ENCODE measurements at regions not wholly inside any gene's neighbourhood (a gene's known extent, or its start where the extent isn't known, plus 50 kb on each side); places are given as distances from the start of the nearest gene placed in this dataset.

DNA sequence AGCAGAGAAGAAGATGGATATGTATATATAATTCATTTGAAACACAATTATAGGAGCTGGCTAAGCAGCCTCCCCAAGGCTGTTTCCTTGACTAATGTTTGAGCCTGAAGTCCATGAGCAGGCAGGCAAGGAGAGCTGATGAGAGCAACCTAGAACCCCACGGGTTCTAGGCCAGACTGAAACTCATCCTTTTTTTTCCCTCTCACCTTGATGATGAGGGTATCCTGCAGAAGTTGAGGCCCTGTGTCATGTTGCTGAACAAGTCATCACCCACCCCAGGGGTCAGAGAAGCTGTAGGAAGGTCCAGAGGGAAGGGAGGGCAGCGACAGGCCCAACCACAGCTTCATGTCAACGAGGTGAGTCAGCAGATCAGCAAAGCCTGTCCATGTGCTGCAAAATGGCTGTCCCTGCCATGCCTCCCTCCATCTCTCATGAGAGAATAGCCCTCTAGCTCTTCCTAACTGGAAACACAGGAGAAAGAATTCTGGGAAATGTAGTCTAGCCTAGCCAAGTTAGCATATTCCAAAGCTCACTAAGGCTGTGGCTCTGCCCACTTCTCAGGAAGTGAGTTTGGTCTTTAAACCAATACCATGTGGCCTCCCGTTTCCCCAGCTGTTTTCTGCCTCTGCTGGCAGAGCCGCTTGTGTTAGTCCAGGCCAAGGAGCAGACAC lies 91.3 kb upstream of the DTNBP1 start:
- no peak for DNase-seq
- H3K9ac ChIP-seq (ENCODE audit: extremely low read depth, insufficient read length, low read length): no peak overlapping the region
- H4K5ac ChIP-seq (ENCODE audit: insufficient read length, low read depth, low read length): peak overlapping the region; percentile 33
- H3K4me1 ChIP-seq (ENCODE audit: insufficient read depth, low read length): no peaks in the 10 kb centered on the region
- peak overlapping the region; percentile 81 for H2AFZ ChIP-seq (ENCODE audit: low read length)
- peaks cover 3% of the 10 kb centered on the region for H3K27me3 Mint-ChIP-seq (ENCODE audit: low read depth)
- no peak overlapping the region for H3K27ac ChIP-seq (ENCODE audit: insufficient read length, low read depth, low read length)
- no peak overlapping the region for H3T11ph ChIP-seq (ENCODE audit: low read length)
- H3K27ac Mint-ChIP-seq: no peak overlapping the region
- H2BK15ac ChIP-seq (ENCODE audit: low read depth, low read length): no peak overlapping the region
- H4K20me1 ChIP-seq (ENCODE audit: control insufficient read depth, insufficient read depth, insufficient read length): no peaks in the 10 kb centered on the region
- TF ChIP-seq, protein P1, sequence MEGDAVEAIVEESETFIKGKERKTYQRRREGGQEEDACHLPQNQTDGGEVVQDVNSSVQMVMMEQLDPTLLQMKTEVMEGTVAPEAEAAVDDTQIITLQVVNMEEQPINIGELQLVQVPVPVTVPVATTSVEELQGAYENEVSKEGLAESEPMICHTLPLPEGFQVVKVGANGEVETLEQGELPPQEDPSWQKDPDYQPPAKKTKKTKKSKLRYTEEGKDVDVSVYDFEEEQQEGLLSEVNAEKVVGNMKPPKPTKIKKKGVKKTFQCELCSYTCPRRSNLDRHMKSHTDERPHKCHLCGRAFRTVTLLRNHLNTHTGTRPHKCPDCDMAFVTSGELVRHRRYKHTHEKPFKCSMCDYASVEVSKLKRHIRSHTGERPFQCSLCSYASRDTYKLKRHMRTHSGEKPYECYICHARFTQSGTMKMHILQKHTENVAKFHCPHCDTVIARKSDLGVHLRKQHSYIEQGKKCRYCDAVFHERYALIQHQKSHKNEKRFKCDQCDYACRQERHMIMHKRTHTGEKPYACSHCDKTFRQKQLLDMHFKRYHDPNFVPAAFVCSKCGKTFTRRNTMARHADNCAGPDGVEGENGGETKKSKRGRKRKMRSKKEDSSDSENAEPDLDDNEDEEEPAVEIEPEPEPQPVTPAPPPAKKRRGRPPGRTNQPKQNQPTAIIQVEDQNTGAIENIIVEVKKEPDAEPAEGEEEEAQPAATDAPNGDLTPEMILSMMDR (conservative IDR thresholded peaks at IDR 0.05): no peak
- H3K4me2 ChIP-seq (ENCODE audit: insufficient read depth, insufficient read length, low read length): no peak overlapping the region
- H3K79me1 ChIP-seq (ENCODE audit: insufficient read depth, low read depth, low read length, poor library complexity, severe bottlenecking): no peaks in the 10 kb centered on the region
- no peaks in the 10 kb centered on the region; a peak in 2 of 7 replicates for H3K36me3 Mint-ChIP-seq (ENCODE audit: insufficient read depth in 1 of 3, low read depth in 3 of 3)
- H2AK5ac ChIP-seq (ENCODE audit: insufficient read length, low read length): no peak overlapping the region
- no peaks in the 10 kb centered on the region for H3K9me3 ChIP-seq (ENCODE audit: control insufficient read depth, low read depth, low read length)
- H3K56ac ChIP-seq (ENCODE audit: insufficient read length, low read depth, low read length): no peak overlapping the region
- H3K4me3 Mint-ChIP-seq: no peak overlapping the region
- no peak overlapping the region for H3K4ac ChIP-seq (ENCODE audit: low read depth, low read length)
- H3K79me2 ChIP-seq (ENCODE audit: insufficient read depth, low read length): no peaks in the 10 kb centered on the region
- no peak overlapping the region for H2BK5ac ChIP-seq (ENCODE audit: insufficient read length, low read length)
- no CpG with 5 or more reads among the region's 5 CpGs for WGBS (ENCODE audit: extremely low coverage, insufficient read length, low lambda C conversion rate)
- H3K9me3 Mint-ChIP-seq: peaks cover 0 to 6% of the 10 kb centered on the region in 2 experiments; a peak in 2 of 5 replicates
- H2BK120ac ChIP-seq (ENCODE audit: low read depth, low read length, poor library complexity, severe bottlenecking): no peak overlapping the region
- H3K23me2 ChIP-seq (ENCODE audit: insufficient read length, low read depth, low read length, poor library complexity, severe bottlenecking): no peaks in the 10 kb centered on the region
- no peak overlapping the region for H3K23ac ChIP-seq (ENCODE audit: insufficient read length, low read depth, low read length)
- H4K8ac ChIP-seq (replicated peaks; ENCODE audit: insufficient read length, low read depth, low read length): no peak overlapping the region
- H4K91ac ChIP-seq (ENCODE audit: insufficient read length, low read depth, low read length): no peak overlapping the region
- no peak overlapping the region for H3K18ac ChIP-seq (ENCODE audit: insufficient read length, low read depth, low read length)
- no peak overlapping the region for H2BK20ac ChIP-seq (ENCODE audit: low read depth, low read length, poor library complexity, severe bottlenecking)
- H3K27me3 ChIP-seq (ENCODE audit: insufficient read depth, low read length): no peaks in the 10 kb centered on the region
- no peak overlapping the region for H3K14ac ChIP-seq (ENCODE audit: insufficient read depth, low read length)
- H2BK12ac ChIP-seq (ENCODE audit: insufficient read length, low read depth, low read length): no peak overlapping the region
- 0 out of 4 replicates have a peak, but pooled peaks cover 0 to 5% of the 10 kb centered on the region in 2 experiments for H3K4me1 Mint-ChIP-seq
